ENCODE measurements at regions not wholly inside any gene's neighbourhood (a gene's known extent, or its start where the extent isn't known, plus 50 kb on each side); places are given as distances from the start of the nearest gene placed in this dataset.

DNA sequence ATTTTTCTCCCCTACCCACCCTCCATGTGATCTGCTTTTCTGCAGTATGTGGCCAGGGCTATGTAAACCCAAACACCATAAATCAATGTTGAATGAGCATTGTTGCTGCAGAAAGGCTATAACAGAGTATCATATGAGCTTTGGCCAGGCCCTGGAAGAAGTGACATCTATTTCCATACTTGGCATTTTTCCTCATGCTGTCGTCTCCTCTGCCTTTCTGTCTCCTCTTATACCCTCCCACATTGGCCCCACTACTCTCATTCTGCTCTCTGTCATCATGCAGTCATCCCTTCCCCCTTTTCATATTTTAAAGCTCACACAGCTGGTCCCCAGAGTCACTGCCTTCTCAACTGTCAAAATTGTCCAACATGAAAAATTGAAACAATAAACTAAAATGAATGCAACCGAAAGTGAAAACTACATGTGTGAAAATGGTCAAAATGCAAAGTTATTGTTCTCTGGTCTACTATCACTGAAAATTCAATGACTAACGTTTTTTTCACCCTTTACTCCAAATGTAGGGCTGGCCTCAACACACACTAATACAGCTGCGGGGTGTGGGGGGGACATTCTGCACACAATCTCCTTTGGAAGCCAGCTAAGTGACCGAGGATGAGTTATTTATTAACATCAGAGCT lies 290.7 kb upstream of the TMPO start:
- no peak for DNase-seq

GRCh38 chr12:98227162-98227561 lies 288.2 kb upstream of the TMPO start:
- DNase-seq, result no peak

GRCh38 chr12:98228683-98229539 lies 286.5 kb upstream of the TMPO start:
- DNase-seq, result no peak

DNA sequence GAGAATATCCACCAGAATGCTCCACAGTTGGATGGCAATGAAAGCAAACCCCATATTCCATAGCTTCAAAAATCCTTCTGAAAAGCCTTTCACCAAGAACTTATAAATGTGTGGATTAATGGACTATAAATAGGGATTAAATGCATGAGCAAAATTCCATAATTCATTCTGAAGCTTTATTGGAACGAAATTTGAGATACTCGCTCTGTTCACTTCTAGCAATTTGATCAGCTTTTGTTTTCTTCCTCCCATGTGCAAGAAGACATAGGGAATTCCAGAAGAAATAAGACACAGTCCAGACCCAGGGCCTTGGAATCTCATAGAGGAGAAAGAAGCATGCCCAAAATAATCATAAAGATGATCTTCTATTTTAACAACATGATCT lies 285.9 kb upstream of the TMPO start:
- no peak for DNase-seq

DNA sequence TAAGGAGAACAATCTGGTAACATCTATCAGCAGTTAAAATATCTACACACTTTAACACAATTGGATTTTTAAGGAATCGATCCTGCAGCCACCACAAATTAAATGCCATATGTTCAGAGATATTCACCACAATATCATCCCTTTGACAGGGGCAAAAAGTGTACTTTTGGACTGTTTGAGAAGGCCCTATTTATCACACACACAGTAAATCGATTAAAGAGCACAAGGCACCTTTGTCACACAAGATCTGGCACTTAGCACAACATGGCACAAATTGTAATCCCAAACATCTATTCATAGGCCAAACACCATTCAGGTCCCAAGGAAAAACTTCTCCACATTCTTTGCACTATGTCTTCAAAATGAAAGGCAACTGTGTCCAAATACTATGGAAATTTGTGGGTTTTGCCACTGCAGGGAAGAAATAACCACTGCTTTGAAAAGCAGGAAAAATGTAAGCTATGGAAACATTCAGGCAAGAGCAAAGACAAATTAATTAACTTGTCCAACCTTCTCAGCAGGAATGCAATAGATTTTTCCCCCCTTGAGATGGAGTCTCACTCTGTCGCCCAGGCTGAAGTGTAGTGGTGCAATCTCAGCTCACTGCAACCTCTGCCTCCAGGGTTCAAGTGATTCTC lies 282.5 kb upstream of the TMPO start:
- DNase-seq, result no peak

- no peak for DNase-seq
Observed at GRCh38 chr12:98235301-98235700, 280.1 kb upstream of the TMPO start.

- DNase-seq, result no peak
Observed at GRCh38 chr12:98238515-98239130, 276.8 kb upstream of the TMPO start.

DNA sequence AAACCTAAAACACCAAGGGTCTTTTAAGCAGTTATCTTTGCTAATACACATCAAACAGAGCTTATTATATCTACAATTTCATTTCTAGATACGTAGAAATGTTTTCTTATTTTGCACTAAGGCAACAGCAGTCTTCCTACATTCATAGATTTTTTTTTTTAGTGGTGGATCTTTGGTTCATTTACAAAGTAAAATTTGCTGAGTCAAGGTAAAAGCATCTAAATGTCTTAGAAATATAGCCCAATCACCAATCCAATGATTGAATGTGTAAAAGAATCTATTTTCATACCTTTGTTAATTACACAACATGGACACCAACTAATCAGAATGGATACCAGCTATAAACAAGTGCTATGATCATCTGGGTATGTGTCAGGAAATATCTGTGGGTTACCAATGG lies 272.2 kb upstream of the TMPO start:
- DNase-seq, result no peak

DNA sequence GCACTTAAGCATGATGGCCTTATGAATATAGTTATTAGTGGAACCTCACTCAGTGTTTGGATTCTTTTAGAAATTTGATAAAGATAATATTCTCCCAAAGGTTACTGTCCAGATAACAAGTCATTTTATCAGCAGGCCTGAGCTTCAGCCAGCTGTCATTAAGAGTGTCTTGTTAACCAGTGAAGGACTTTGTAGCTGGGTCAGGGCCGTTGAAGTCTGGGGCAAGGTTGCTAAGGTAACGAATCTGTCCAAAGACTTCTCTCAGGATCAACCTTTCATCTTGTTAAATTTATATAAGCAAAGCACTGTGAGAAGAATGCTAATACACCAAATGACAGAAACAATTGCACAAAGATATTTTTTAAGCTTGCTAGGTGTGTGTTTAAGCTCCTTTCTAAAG lies 271.3 kb upstream of the TMPO start:
- DNase-seq, result no peak

DNA sequence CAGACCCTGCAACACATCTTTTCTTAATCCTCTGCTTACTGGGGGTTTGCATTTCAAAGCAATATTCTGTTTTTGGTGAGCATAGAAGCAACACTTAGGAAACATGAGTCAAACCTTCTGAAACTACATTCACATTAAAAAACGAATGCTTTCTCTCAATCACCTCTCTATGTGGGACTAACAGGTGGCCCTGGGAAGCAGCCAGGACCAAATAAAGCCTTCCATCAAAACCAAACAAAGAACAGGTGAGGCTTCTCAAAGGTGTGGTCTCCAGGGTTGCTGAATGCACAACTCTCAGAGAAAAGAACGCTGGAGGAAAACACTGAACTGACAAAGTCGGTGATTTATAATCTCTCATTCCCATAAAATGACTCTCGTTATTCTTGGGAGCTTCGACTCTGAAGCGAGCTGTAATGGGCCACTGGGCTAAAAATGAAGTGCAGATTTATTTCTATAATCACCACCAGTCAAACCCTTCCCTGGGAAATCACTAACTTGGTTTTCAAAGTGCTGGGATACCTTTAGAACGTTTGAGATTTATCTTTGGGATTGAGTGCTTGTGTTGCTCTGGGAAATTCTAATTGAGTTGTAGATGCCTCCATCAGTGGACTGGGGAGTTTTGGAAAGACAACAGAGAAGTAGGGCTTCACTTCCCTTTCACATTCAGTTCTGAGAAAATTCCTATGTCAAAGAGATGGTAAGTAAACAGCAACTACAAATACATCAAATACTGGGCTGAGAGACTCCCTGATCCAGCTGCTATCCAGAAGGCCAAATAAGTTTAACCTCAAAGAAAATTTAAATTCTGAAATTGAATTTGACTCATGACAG lies 262.0 kb upstream of the TMPO start:
- DNase-seq, result no peak

DNA sequence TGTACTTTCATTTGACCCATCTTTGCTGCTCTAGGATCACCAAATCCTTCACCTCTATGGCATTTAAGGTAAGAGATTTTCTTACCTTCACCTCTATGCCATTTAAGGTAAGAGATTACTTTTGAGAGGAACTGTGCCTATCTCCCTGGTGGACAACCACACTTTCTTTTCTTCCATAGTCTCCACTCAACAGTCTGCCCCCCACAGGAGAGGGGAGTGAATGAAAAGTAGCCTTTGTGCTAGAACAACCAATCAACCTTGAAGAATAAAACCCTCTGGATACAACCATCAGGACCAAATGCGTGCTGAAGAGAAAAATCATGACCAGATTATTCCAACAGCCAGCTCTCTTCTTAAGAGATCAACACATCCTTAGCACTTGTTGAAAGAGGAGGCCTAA lies 258.6 kb upstream of the TMPO start:
- DNase-seq, result no peak

DNA sequence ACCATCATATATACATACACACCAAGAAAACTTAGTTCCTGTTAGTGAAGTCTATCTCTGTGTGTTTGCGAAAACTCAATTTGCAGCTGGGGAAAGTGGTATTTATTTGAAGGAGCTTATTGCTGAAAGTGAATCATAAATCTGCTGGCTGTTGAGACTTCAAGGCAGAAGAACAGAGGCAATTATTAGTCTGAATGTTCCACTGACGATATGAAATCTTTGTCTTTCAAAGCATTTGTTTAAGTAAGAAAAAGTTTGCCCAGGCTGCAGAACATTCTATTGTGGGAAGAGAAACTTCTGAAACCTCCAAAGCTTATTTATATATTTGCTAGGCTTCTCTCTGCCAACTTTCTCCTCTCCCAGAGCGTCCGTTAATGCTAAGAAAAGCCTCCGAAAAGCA lies 255.7 kb upstream of the TMPO start:
- no peak for DNase-seq

GRCh38 chr12:98260276-98260675 lies 255.1 kb upstream of the TMPO start:
- DNase-seq, result no peak

- no peak for DNase-seq
Observed at GRCh38 chr12:98262902-98263301, 252.5 kb upstream of the TMPO start.

DNA sequence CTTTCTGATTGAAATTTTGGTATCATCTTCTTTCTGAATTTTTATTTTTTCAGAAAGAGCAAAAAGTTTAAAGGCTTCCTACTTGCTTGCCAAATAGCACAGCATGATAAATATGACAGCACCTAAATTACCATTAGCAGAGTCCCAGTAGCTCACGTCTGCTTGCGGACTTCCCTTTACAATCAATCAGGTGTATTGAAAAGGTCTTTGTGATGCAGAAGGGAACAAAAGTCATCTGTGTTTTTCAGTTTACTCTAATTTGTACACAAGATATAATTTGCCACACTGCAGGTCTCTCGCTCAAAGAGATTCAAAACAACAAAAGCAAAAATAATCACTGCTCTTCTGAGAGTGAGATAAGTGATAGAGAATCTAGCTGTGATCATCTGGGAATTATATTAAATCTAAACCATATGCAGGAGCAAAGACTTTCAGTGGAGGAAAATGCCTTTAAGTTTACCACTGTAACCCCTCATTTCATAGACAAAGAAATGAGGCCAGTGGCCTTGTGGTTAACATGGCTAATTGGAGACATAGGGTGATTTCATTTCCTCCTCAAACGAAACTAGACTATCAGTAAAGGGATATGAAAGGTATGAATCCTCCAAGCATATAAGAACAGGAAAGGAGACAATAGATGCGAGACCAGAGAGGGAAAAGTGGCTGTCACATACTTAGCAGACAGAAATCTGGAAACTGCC lies 240.8 kb upstream of the TMPO start:
- no peak for DNase-seq

- DNase-seq, result no peak
Observed at GRCh38 chr12:98275131-98275475, 240.3 kb upstream of the TMPO start.

GRCh38 chr12:98280152-98280551 lies 235.2 kb upstream of the TMPO start:
- DNase-seq, result no peak

DNA sequence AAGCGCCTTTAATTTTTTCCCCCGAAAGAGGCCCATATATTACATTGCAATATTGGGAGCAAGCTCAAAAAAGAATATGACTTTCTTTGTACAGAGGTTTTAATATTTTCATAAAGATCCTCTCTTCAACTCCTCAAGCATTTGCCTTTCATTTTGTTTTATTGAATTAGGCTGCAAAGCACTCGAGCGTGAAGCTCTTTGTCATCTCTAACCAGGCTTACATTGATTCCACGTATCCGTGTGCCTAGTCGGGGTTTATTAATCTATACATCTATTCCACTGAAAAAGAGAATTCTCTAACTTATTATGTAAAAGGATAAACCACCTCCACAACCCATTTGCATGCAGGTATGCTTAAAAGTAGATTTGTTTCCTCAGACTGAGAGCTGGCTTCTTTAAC lies 234.8 kb upstream of the TMPO start:
- no peak for DNase-seq

DNA sequence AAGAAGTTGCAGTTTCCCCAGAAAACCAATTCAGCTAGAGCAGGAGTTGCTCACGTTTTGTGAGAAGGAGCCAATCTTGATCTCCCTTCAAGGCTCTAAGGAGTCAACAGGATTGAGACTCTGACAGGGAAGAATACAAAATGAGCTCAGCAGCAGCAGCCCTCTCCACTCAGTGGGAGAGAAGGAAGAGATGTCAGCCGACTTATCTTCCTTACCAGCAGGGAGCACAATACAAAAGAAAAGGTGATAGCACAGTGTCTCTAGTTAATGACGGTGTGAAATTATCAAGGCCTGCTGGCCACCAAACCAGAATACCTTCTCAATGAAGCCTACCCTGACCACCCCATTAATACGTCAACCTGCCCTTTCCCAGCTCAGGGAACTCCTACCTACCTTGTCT lies 223.6 kb upstream of the TMPO start:
- no peak for DNase-seq

GRCh38 chr12:98294051-98294805 lies 221.2 kb upstream of the TMPO start:
- DNase-seq, result no peak

- DNase-seq, result no peak
Observed at GRCh38 chr12:98295681-98296080, 219.7 kb upstream of the TMPO start.
